GM18499 (cell line): ENCODE measurements at regions not wholly inside any gene's neighbourhood (a gene's known extent, or its start where the extent isn't known, plus 50 kb on each side); places are given as distances from the start of the nearest gene placed in this dataset.

Source experiments
- ATAC-seq: cut with Tn5 transposase; IDR thresholded peaks from one replicate; pipeline ENCODE4 v1.9.1; 2021; ENCODE audit warnings: moderate number of reproducible peaks; ENCODE audit not compliant: insufficient read depth, unreplicated experiment

DNA sequence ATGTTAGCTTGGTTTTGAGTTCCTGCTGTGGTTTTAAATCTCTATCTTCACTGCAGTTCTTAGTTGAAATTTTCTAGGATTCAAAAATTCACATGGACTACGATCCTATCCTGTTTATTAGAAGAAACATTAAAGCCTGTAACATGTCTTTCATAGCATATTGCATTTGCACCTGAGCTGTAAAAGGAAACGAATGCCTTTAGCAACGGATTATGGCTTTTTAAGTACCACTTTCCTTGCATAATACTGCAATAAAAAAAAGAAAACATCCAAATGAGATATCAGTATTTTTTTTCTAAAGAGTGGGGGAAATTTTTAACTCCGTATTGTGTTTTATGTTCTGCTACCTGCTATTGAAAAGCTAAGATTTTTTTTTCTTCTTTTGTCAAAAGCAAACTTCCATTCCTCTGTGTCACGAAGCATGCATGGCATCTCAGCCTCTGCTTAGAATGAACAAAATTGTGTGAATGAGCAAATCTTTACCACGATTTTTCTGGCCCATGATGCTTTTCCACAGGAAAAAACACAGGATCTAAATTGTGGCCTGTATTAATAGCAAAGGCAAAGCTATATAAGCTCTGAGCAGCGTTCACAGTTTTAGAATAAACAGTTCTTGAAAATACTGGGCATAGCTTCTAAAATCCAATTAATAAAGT is 110.0 kb upstream of the CDIN1 start:
- no peak for ATAC-seq

GRCh38 chr15:36472672-36473071 is 106.8 kb upstream of the CDIN1 start:
- no peak for ATAC-seq

GRCh38 chr15:36478561-36478960 is 100.9 kb upstream of the CDIN1 start:
- no peak for ATAC-seq

- ATAC-seq: no peak
Measured at GRCh38 chr15:36479200-36479896, 100.1 kb upstream of the CDIN1 start.

- no peak for ATAC-seq
Measured at GRCh38 chr15:36481156-36481555, 98.3 kb upstream of the CDIN1 start.

- ATAC-seq: no peak
Measured at GRCh38 chr15:36483409-36483808, 96.0 kb upstream of the CDIN1 start.

- ATAC-seq: no peak
Measured at GRCh38 chr15:36484038-36484778, 95.2 kb upstream of the CDIN1 start.

DNA sequence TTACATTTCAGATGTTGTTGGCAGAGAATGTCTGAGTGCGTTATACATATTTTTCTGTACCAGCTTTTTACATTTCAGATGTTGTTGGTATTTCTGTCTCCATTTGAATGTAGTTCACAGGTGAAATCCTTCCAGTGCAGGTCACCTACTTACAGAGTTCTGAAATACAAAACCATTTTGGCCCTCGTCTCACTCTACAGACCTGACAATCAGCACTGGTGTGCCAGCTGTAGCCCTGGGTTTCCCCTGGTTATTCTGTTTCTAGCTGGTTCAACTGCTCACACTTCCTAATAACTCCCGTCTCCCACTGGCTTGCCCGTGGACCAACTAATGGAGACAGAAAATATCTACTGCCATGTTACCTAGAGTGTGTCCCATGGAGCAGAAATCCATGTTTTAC is 87.5 kb upstream of the CDIN1 start:
- no peak for ATAC-seq

DNA sequence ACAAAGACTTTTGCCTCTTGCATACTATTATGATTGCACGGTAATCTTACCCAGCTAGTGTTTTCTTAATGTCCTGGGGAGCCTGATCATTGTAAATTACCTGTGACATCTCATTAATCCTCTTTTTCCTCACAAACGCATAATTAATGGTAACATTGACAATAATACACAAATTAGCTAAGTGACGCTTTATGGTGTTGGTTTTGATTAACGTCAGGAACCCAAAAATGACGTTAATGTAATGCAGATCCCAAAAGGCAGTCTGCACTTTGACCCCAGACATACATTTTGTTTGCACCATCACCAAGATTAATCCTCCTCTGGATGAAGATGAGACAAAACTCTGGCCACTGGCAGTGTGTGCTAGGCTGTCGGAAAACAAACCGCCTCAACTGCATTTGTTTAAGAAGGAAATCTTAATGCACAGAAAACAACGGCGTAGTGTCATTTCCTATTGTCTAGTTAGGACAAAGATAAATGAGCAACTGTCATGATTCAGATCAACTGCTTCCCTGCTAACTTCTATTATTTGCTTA is 83.9 kb upstream of the CDIN1 start:
- ATAC-seq: no peak

- no peak for ATAC-seq
Measured at GRCh38 chr15:36497901-36498300, 81.5 kb upstream of the CDIN1 start.

- no peak for ATAC-seq
Measured at GRCh38 chr15:36498401-36498800, 81.0 kb upstream of the CDIN1 start.

DNA sequence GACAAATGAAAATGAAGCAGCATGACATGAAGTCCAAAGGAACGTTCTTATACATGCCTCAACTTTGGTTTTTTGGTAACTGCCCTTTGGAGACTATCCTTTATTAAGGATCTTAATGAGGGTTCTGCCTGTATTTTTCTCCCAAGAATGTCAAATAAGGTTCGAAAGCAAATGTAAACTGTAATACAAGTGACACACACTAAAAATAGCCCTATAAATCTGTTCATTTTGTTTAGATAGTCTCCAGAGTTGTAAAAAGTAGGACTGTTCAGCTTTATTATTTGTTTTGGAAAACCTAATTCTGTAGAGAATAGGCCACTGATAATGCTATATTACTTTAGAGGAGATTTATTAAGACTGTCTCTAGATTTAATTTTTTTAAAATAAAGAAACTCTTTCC is 80.5 kb upstream of the CDIN1 start:
- ATAC-seq: no peak

- no peak for ATAC-seq
Measured at GRCh38 chr15:36499412-36500389, 79.7 kb upstream of the CDIN1 start.

DNA sequence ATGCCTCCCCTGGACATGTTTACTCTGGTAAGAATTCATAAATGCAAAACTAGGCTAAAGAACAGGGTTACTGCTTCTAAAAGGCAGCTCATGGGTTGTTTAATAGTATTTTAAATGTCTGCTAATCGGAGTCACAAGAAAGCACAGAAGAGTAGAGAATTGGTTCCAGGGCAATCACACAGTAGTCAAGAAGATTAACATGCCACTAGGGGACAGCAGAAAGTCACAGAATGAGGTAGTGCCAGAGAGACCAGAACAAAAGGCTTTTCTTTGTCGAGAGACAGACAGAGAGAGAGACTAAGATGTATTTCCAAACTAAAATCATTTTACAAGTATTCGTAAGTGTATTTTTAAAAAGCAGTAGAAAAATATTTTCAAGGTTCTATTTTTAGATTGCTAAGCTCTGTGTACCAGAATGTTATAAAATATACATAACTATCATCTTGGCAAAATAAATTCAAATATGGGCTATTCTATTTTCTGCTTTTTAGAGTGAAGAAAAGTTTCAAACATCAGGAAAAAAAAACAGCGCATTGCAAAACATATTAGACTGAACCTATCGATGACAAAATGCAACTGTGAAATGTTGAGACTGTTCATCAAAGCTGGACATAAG is 78.3 kb upstream of the CDIN1 start:
- no peak for ATAC-seq

GRCh38 chr15:36502509-36502908 is 76.9 kb upstream of the CDIN1 start:
- no peak for ATAC-seq

DNA sequence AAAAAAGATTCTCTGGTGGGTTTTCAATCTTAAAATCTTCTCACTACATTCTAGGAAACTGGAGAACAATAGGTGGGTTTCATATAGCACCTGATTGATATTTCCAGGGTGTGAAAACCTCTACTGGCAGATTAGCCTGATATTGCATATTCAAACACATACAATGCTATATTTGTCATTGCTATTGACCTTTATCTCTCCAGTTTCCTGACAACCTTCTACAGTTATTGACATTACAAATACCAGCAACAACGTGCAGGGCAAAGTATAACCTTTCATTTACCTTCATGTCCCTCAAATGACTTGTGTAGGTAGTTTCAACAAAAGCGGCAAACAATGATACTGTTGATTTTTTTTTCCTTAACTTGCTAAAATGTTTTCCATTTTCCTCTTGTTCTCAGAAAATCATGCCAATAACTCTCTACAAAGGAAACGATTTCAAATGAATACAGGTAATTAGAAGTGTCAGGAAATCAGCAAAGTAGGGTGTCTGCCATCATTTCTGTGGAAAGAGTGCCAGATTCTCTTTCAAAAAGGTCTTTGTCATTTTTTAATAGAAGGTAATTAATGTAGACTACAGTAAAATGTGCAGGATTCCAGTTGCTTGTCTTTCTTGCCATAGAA is 72.6 kb upstream of the CDIN1 start:
- no peak for ATAC-seq

- ATAC-seq: no peak
Measured at GRCh38 chr15:36507458-36507857, 72.0 kb upstream of the CDIN1 start.

GRCh38 chr15:36511594-36511993 is 67.8 kb upstream of the CDIN1 start:
- ATAC-seq: no peak

GRCh38 chr15:36517758-36518157 is 61.7 kb upstream of the CDIN1 start:
- no peak for ATAC-seq
